GM23338 (cell line): ENCODE measurements at regions not wholly inside any gene's neighbourhood (a gene's known extent, or its start where the extent isn't known, plus 50 kb on each side); places are given as distances from the start of the nearest gene placed in this dataset.

Experiments used
- ATAC-seq: fragments of 200-7000 bp; cut with Tn5 transposase; 3 replicates; pipeline ENCODE4 v1.9.1; 2020
- DNase-seq: peaks from one replicate; pipeline ENCODE4 v3.0.0-alpha.2; 2015; ENCODE audit warnings: low spot score
- H2AFZ ChIP-seq: fragments of 200-600 bp; sonication (generic); 2 replicates; pipeline ENCODE4 v1.8.0; 2016; ENCODE audit warnings: antibody characterized with exemption, mild to moderate bottlenecking, moderate library complexity
- H3F3A ChIP-seq: fragments of 200-600 bp; sonication (generic); replicated peaks from 2 replicates; pipeline ENCODE4 v1.8.0; 2017; ENCODE audit warnings: antibody characterized with exemption, mixed run types, low read depth
- H3K27ac ChIP-seq: fragments of 200-600 bp; sonication (generic); 2 replicates; pipeline ENCODE4 v1.6.1; 2016; ENCODE audit warnings: low read depth
- H3K27me3 ChIP-seq: fragments of 200-600 bp; sonication (generic); 2 replicates; pipeline ENCODE4 v1.8.0; 2016; ENCODE audit warnings: mild to moderate bottlenecking, mixed run types, moderate library complexity; ENCODE audit not compliant: insufficient read depth
- H3K36me3 ChIP-seq: fragments of 200-600 bp; sonication (generic); 2 replicates; pipeline ENCODE4 v1.8.0; 2016; ENCODE audit warnings: mild to moderate bottlenecking; ENCODE audit not compliant: insufficient read depth
- H3K4me1 ChIP-seq: fragments of 200-600 bp; sonication (generic); 2 replicates; pipeline ENCODE4 v1.8.0; 2016; ENCODE audit warnings: mild to moderate bottlenecking, moderate library complexity; ENCODE audit not compliant: insufficient read depth
- H3K4me2 ChIP-seq: fragments of 200-600 bp; sonication (generic); 2 replicates; pipeline ENCODE4 v1.7.1; 2017; ENCODE audit warnings: mixed run types
- H3K4me3 ChIP-seq: fragments of 200-600 bp; sonication (generic); 2 replicates; pipeline ENCODE4 v1.6.1; 2016; ENCODE audit warnings: mixed run types
- H3K79me2 ChIP-seq: fragments of 200-600 bp; sonication (generic); replicated peaks from 2 replicates; pipeline ENCODE4 v1.8.0; 2017; ENCODE audit warnings: mild to moderate bottlenecking; ENCODE audit not compliant: insufficient read depth
- H3K9me2 ChIP-seq: fragments of 200-600 bp; sonication (generic); 2 replicates; pipeline ENCODE4 v1.8.0; 2017; ENCODE audit not compliant: insufficient read depth
- H4K20me1 ChIP-seq: fragments of 200-600 bp; sonication (generic); replicated peaks from 2 replicates; pipeline ENCODE4 v1.8.0; 2017; ENCODE audit warnings: mild to moderate bottlenecking; ENCODE audit not compliant: insufficient read depth
- H3K27ac Mint-ChIP-seq: 2 replicates; pipeline ENCODE4 v1.8.0; 2020; ENCODE audit warnings: inconsistent platforms, mild to moderate bottlenecking, moderate library complexity, mixed read lengths
- H3K27me3 Mint-ChIP-seq: 3 replicates; pipeline ENCODE4 v1.8.0; 2022; ENCODE audit warnings: low read depth, mild to moderate bottlenecking, moderate library complexity, mixed read lengths, inconsistent platforms; ENCODE audit not compliant: insufficient read depth, poor library complexity
- H3K36me3 Mint-ChIP-seq: 3 replicates; pipeline ENCODE4 v1.8.0; 2021; ENCODE audit warnings: low read depth, mild to moderate bottlenecking, inconsistent platforms, moderate library complexity, mixed read lengths
- H3K4me1 Mint-ChIP-seq: 3 replicates; pipeline ENCODE4 v1.8.0; 2020; ENCODE audit warnings: mild to moderate bottlenecking, inconsistent platforms, mixed read lengths
- H3K4me3 Mint-ChIP-seq: 3 replicates; pipeline ENCODE4 v1.8.0; 2021; ENCODE audit warnings: moderate library complexity, mild to moderate bottlenecking, inconsistent platforms, mixed read lengths
- H3K9me3 Mint-ChIP-seq: 3 replicates; pipeline ENCODE4 v1.8.0; 2020; ENCODE audit warnings: moderate library complexity, mild to moderate bottlenecking, inconsistent platforms, mixed read lengths
- CREB1 ChIP-seq: fragments of 250-450 bp; sonication (Bioruptor Pico); IDR thresholded peaks from 2 replicates; pipeline ENCODE4 v1.5.0; 2020; ENCODE audit warnings: low read depth, mild to moderate bottlenecking, moderate library complexity
- EZH2 ChIP-seq: fragments of 200-600 bp; sonication (generic); IDR thresholded peaks from one replicate; pipeline ENCODE4 v1.8.0; 2017; ENCODE audit warnings: antibody characterized with exemption, mild to moderate bottlenecking, low read depth; ENCODE audit not compliant: unreplicated experiment
- NANOG ChIP-seq: IDR thresholded peaks from 2 replicates; pipeline ENCODE4 v1.6.1; 2016; ENCODE audit warnings: antibody characterized with exemption, borderline replicate concordance
- REST ChIP-seq: IDR thresholded peaks from one replicate; pipeline ENCODE4 v1.6.1; 2018; ENCODE audit warnings: antibody characterized with exemption; ENCODE audit not compliant: unreplicated experiment
- STAT1 ChIP-seq: IDR thresholded peaks from one replicate; pipeline ENCODE4 v1.6.1; 2016; ENCODE audit warnings: antibody characterized with exemption; ENCODE audit not compliant: unreplicated experiment
- TF ChIP-seq, protein P1 (sequence below): IDR thresholded peaks from 2 replicates; pipeline ENCODE4 v1.6.1; 2016; ENCODE audit warnings: antibody characterized with exemption
- TF ChIP-seq, protein P2 (sequence below): fragments of 250-450 bp; sonication (Bioruptor Pico); IDR thresholded peaks from 2 replicates; pipeline ENCODE4 v1.5.0; 2020; ENCODE audit warnings: mild to moderate bottlenecking, moderate library complexity

DNA sequence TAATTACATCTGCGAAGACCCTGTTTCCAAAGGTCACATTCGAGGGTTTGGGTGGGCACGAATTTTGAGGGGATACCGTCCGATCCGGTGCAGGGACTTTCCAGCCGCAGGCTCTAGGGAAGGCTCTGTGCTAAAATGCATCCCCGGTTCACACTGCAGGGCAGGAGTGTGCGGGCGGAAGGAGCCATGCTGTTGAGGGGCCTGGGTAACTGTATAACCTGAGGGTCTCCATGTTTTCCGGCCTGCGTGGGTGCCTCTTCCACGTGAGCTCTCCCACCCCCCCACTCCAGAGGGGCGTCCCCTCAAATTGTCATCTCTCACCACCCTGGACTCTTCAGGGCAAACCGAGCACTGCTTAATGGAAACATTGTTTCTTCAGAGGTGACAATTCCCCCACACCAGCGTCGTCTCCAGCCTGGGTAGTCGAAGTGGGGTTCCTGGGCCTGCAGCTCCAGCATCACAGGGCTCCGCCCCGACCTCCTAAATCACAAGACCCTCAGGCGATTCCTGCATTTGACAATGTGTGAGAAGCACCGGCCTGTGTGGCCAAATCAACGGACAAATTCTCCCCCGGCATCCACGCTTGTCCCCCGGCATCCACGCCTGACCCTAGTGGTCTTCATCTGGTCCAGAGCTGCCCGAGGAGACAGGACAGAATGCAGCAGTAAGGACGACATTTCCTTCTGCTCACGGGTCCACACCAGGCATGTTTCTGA, 51.2 kb downstream of the FOXL3 start:
- Histone ChIP-seq H3K27ac (no peak overlapping the region), H2AFZ (no peak overlapping the region), H3K36me3 (no peaks in the 10 kb centered on the region), H3K4me3 (no peak overlapping the region), H3K79me2 (no peaks in the 10 kb centered on the region), H3K9me2 (no peaks in the 10 kb centered on the region), H3K4me2 (no peak overlapping the region), H4K20me1 (no peaks in the 10 kb centered on the region), H3K4me1 (no peaks in the 10 kb centered on the region), H3K27me3 (no peaks in the 10 kb centered on the region), H3F3A (no peaks in the 10 kb centered on the region)
- TF ChIP-seq NANOG (no peak), CREB1 (CRISPR knock-in tag) (no peak), REST (no peak), EZH2 (no peak), STAT1 (no peak)
- TF ChIP-seq, protein P1, sequence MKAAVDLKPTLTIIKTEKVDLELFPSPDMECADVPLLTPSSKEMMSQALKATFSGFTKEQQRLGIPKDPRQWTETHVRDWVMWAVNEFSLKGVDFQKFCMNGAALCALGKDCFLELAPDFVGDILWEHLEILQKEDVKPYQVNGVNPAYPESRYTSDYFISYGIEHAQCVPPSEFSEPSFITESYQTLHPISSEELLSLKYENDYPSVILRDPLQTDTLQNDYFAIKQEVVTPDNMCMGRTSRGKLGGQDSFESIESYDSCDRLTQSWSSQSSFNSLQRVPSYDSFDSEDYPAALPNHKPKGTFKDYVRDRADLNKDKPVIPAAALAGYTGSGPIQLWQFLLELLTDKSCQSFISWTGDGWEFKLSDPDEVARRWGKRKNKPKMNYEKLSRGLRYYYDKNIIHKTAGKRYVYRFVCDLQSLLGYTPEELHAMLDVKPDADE: no peak
- TF ChIP-seq, protein P2, sequence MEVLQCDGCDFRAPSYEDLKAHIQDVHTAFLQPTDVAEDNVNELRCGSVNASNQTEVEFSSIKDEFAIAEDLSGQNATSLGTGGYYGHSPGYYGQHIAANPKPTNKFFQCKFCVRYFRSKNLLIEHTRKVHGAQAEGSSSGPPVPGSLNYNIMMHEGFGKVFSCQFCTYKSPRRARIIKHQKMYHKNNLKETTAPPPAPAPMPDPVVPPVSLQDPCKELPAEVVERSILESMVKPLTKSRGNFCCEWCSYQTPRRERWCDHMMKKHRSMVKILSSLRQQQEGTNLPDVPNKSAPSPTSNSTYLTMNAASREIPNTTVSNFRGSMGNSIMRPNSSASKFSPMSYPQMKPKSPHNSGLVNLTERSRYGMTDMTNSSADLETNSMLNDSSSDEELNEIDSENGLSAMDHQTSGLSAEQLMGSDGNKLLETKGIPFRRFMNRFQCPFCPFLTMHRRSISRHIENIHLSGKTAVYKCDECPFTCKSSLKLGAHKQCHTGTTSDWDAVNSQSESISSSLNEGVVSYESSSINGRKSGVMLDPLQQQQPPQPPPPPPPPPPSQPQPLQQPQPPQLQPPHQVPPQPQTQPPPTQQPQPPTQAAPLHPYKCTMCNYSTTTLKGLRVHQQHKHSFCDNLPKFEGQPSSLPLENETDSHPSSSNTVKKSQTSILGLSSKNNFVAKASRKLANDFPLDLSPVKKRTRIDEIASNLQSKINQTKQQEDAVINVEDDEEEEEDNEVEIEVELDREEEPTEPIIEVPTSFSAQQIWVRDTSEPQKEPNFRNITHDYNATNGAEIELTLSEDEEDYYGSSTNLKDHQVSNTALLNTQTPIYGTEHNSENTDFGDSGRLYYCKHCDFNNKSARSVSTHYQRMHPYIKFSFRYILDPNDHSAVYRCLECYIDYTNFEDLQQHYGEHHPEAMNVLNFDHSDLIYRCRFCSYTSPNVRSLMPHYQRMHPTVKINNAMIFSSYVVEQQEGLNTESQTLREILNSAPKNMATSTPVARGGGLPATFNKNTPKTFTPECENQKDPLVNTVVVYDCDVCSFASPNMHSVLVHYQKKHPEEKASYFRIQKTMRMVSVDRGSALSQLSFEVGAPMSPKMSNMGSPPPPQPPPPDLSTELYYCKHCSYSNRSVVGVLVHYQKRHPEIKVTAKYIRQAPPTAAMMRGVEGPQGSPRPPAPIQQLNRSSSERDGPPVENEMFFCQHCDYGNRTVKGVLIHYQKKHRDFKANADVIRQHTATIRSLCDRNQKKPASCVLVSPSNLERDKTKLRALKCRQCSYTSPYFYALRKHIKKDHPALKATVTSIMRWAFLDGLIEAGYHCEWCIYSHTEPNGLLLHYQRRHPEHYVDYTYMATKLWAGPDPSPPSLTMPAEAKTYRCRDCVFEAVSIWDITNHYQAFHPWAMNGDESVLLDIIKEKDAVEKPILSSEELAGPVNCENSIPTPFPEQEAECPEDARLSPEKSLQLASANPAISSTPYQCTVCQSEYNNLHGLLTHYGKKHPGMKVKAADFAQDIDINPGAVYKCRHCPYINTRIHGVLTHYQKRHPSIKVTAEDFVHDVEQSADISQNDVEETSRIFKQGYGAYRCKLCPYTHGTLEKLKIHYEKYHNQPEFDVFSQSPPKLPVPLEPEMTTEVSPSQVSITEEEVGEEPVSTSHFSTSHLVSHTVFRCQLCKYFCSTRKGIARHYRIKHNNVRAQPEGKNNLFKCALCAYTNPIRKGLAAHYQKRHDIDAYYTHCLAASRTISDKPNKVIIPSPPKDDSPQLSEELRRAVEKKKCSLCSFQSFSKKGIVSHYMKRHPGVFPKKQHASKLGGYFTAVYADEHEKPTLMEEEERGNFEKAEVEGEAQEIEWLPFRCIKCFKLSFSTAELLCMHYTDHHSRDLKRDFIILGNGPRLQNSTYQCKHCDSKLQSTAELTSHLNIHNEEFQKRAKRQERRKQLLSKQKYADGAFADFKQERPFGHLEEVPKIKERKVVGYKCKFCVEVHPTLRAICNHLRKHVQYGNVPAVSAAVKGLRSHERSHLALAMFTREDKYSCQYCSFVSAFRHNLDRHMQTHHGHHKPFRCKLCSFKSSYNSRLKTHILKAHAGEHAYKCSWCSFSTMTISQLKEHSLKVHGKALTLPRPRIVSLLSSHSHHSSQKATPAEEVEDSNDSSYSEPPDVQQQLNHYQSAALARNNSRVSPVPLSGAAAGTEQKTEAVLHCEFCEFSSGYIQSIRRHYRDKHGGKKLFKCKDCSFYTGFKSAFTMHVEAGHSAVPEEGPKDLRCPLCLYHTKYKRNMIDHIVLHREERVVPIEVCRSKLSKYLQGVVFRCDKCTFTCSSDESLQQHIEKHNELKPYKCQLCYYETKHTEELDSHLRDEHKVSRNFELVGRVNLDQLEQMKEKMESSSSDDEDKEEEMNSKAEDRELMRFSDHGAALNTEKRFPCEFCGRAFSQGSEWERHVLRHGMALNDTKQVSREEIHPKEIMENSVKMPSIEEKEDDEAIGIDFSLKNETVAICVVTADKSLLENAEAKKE: no peak
- Mint-ChIP-seq H3K4me1 (no peaks in the 10 kb centered on the region; the same call in 2 of the 3 replicates), H3K36me3 (peaks cover 3% of the 10 kb centered on the region; the same call in 1 of the 3 replicates), H3K27ac (no peak overlapping the region), H3K9me3 (peaks cover 4% of the 10 kb centered on the region; the same call in 1 of the 3 replicates), H3K4me3 (no peak overlapping the region), H3K27me3 (peaks cover 13% of the 10 kb centered on the region)
- DNase-seq: no peak
- no peak for ATAC-seq
